ENCODE measurements at regions not wholly inside any gene's neighbourhood (a gene's known extent, or its start where the extent isn't known, plus 50 kb on each side); places are given as distances from the start of the nearest gene placed in this dataset.
"Not testable (repeated sequence)": the region's sequence is repeated elsewhere in the genome, so short reads cannot be mapped to it uniquely, and the experiment has no call there.

GRCh38 chr3:191648787-191649186, 187.8 kb downstream of the PYDC2 start:
- Histone ChIP-seq H3K9me3 (ENCODE audit: control insufficient read depth, insufficient read depth, low read length) (peaks cover 10% of the 10 kb centered on the region), H3K27me3 (ENCODE audit: control insufficient read depth, insufficient read depth, low read length) (no peaks in the 10 kb centered on the region), H3K36me3 (ENCODE audit: control insufficient read depth, insufficient read depth, low read length) (peaks cover 2% of the 10 kb centered on the region), H3K9ac (ENCODE audit: low read depth, low read length) (no peak overlapping the region), H3K4me3 (ENCODE audit: low read depth, low read length) (no peak overlapping the region), H3K4me1 (ENCODE audit: control insufficient read depth, insufficient read depth, low read length) (no peaks in the 10 kb centered on the region)

- no peaks in the 10 kb centered on the region for H3K27me3 ChIP-seq (ENCODE audit: control insufficient read depth, insufficient read depth, low read length)
Measured at GRCh38 chr3:191649626-191650025, 188.7 kb downstream of the PYDC2 start.

GRCh38 chr3:191658781-191659419, 197.9 kb downstream of the PYDC2 start:
- not testable (repeated sequence) for H3K4me1 ChIP-seq (ENCODE audit: control insufficient read depth, insufficient read depth, low read length); H3K9ac ChIP-seq (ENCODE audit: low read depth, low read length); H3K36me3 ChIP-seq (ENCODE audit: control insufficient read depth, insufficient read depth, low read length); H3K9me3 ChIP-seq (ENCODE audit: control insufficient read depth, insufficient read depth, low read length); H3K4me3 ChIP-seq (ENCODE audit: low read depth, low read length); H3K27me3 ChIP-seq (ENCODE audit: control insufficient read depth, insufficient read depth, low read length)

More at GRCh38 chr3:191649626-191650025, 188.7 kb downstream of the PYDC2 start:
- H3K9me3 ChIP-seq (ENCODE audit: control insufficient read depth, insufficient read depth, low read length): peaks cover 10% of the 10 kb centered on the region
- H3K4me1 ChIP-seq (ENCODE audit: control insufficient read depth, insufficient read depth, low read length): no peaks in the 10 kb centered on the region
- H3K4me3 ChIP-seq (ENCODE audit: low read depth, low read length): no peak overlapping the region
- peaks cover 2% of the 10 kb centered on the region for H3K36me3 ChIP-seq (ENCODE audit: control insufficient read depth, insufficient read depth, low read length)
- no peak overlapping the region for H3K9ac ChIP-seq (ENCODE audit: low read depth, low read length)

GRCh38 chr3:191662150-191662549, 201.2 kb downstream of the PYDC2 start:
- not testable (repeated sequence) for H3K27me3 ChIP-seq (ENCODE audit: control insufficient read depth, insufficient read depth, low read length); H3K9me3 ChIP-seq (ENCODE audit: control insufficient read depth, insufficient read depth, low read length); H3K9ac ChIP-seq (ENCODE audit: low read depth, low read length); H3K36me3 ChIP-seq (ENCODE audit: control insufficient read depth, insufficient read depth, low read length); H3K4me3 ChIP-seq (ENCODE audit: low read depth, low read length); H3K4me1 ChIP-seq (ENCODE audit: control insufficient read depth, insufficient read depth, low read length)

- no peaks in the 10 kb centered on the region for H3K9me3 ChIP-seq (ENCODE audit: control insufficient read depth, insufficient read depth, low read length)
Measured at GRCh38 chr3:191680989-191681597, 220.1 kb downstream of the PYDC2 start.

GRCh38 chr3:191682961-191683360, 222.0 kb downstream of the PYDC2 start:
- no peak overlapping the region for H3K4me3 ChIP-seq (ENCODE audit: low read depth, low read length)
- no peak overlapping the region for H3K9ac ChIP-seq (ENCODE audit: low read depth, low read length)
- no peaks in the 10 kb centered on the region for H3K4me1 ChIP-seq (ENCODE audit: control insufficient read depth, insufficient read depth, low read length)
- H3K27me3 ChIP-seq (ENCODE audit: control insufficient read depth, insufficient read depth, low read length): no peaks in the 10 kb centered on the region
- H3K9me3 ChIP-seq (ENCODE audit: control insufficient read depth, insufficient read depth, low read length): no peaks in the 10 kb centered on the region
- H3K36me3 ChIP-seq (ENCODE audit: control insufficient read depth, insufficient read depth, low read length): no peaks in the 10 kb centered on the region

More at GRCh38 chr3:191680989-191681597, 220.1 kb downstream of the PYDC2 start:
- H3K4me3 ChIP-seq (ENCODE audit: low read depth, low read length): no peak overlapping the region
- H3K9ac ChIP-seq (ENCODE audit: low read depth, low read length): no peak overlapping the region
- H3K27me3 ChIP-seq (ENCODE audit: control insufficient read depth, insufficient read depth, low read length): no peaks in the 10 kb centered on the region
- no peaks in the 10 kb centered on the region for H3K4me1 ChIP-seq (ENCODE audit: control insufficient read depth, insufficient read depth, low read length)
- no peaks in the 10 kb centered on the region for H3K36me3 ChIP-seq (ENCODE audit: control insufficient read depth, insufficient read depth, low read length)

- H3K9ac ChIP-seq (ENCODE audit: low read depth, low read length): no peak overlapping the region
- H3K4me1 ChIP-seq (ENCODE audit: control insufficient read depth, insufficient read depth, low read length): peaks cover 12% of the 10 kb centered on the region
- no peak overlapping the region for H3K4me3 ChIP-seq (ENCODE audit: low read depth, low read length)
- no peaks in the 10 kb centered on the region for H3K27me3 ChIP-seq (ENCODE audit: control insufficient read depth, insufficient read depth, low read length)
- H3K36me3 ChIP-seq (ENCODE audit: control insufficient read depth, insufficient read depth, low read length): no peaks in the 10 kb centered on the region
- no peaks in the 10 kb centered on the region for H3K9me3 ChIP-seq (ENCODE audit: control insufficient read depth, insufficient read depth, low read length)
Measured at GRCh38 chr3:191686626-191687025, 225.7 kb downstream of the PYDC2 start.

- H3K4me3 ChIP-seq (ENCODE audit: low read depth, low read length): no peak overlapping the region
- H3K4me1 ChIP-seq (ENCODE audit: control insufficient read depth, insufficient read depth, low read length): peaks cover 12% of the 10 kb centered on the region
- H3K9me3 ChIP-seq (ENCODE audit: control insufficient read depth, insufficient read depth, low read length): no peaks in the 10 kb centered on the region
- no peaks in the 10 kb centered on the region for H3K27me3 ChIP-seq (ENCODE audit: control insufficient read depth, insufficient read depth, low read length)
- H3K36me3 ChIP-seq (ENCODE audit: control insufficient read depth, insufficient read depth, low read length): no peaks in the 10 kb centered on the region
- H3K9ac ChIP-seq (ENCODE audit: low read depth, low read length): no peak overlapping the region
Measured at GRCh38 chr3:191688756-191689433, 227.9 kb downstream of the PYDC2 start.

GRCh38 chr3:191691184-191691583, 230.2 kb downstream of the PYDC2 start:
- H3K36me3 ChIP-seq (ENCODE audit: control insufficient read depth, insufficient read depth, low read length); H3K27me3 ChIP-seq (ENCODE audit: control insufficient read depth, insufficient read depth, low read length); H3K4me3 ChIP-seq (ENCODE audit: low read depth, low read length); H3K9me3 ChIP-seq (ENCODE audit: control insufficient read depth, insufficient read depth, low read length); H3K9ac ChIP-seq (ENCODE audit: low read depth, low read length): not testable (repeated sequence)
- H3K4me1 ChIP-seq (ENCODE audit: control insufficient read depth, insufficient read depth, low read length): peaks cover 12% of the 10 kb centered on the region

- Histone ChIP-seq H3K27me3 (ENCODE audit: control insufficient read depth, insufficient read depth, low read length) (no peaks in the 10 kb centered on the region), H3K9ac (ENCODE audit: low read depth, low read length) (no peak overlapping the region), H3K4me1 (ENCODE audit: control insufficient read depth, insufficient read depth, low read length) (peaks cover 3% of the 10 kb centered on the region), H3K36me3 (ENCODE audit: control insufficient read depth, insufficient read depth, low read length) (no peaks in the 10 kb centered on the region), H3K4me3 (ENCODE audit: low read depth, low read length) (no peak overlapping the region), H3K9me3 (ENCODE audit: control insufficient read depth, insufficient read depth, low read length) (no peaks in the 10 kb centered on the region)
Measured at GRCh38 chr3:191695131-191695814, 234.3 kb downstream of the PYDC2 start.

- H3K9ac ChIP-seq (ENCODE audit: low read depth, low read length): no peak overlapping the region
- H3K4me1 ChIP-seq (ENCODE audit: control insufficient read depth, insufficient read depth, low read length): no peaks in the 10 kb centered on the region
- no peak overlapping the region for H3K4me3 ChIP-seq (ENCODE audit: low read depth, low read length)
Measured at GRCh38 chr3:191695815-191696153, 234.8 kb downstream of the PYDC2 start.

More at GRCh38 chr3:191695815-191696153, 234.8 kb downstream of the PYDC2 start:
- Histone ChIP-seq H3K27me3 (ENCODE audit: control insufficient read depth, insufficient read depth, low read length) (no peaks in the 10 kb centered on the region), H3K36me3 (ENCODE audit: control insufficient read depth, insufficient read depth, low read length) (no peaks in the 10 kb centered on the region), H3K9me3 (ENCODE audit: control insufficient read depth, insufficient read depth, low read length) (no peaks in the 10 kb centered on the region)

Data from iPS-15b (cell line).